ENCODE measurements at regions not wholly inside any gene's neighbourhood (a gene's known extent, or its start where the extent isn't known, plus 50 kb on each side); places are given as distances from the start of the nearest gene placed in this dataset.

GRCh38 chr13:64471916-64472315 is 2758.2 kb downstream of the PCDH9 start:
- TF ChIP-seq NBN (IDR thresholded peaks at IDR 0.05) (no peak), RAD21 (IDR thresholded peaks at IDR 0.05; ENCODE audit: insufficient read depth, low read depth, low read length) (0 out of 2 replicates have a peak, but pooled peaks have one; percentile 22), TCF7 (IDR thresholded peaks at IDR 0.05; ENCODE audit: borderline replicate concordance) (no peak), SMC3 (IDR thresholded peaks at IDR 0.05; ENCODE audit: borderline replicate concordance, low read length) (peak; percentile 6; the same call in 1 of the 2 replicates)
- no peak for FAIRE-seq
- no peaks in the 10 kb centered on the region for H3K9me3 ChIP-seq (replicated peaks; ENCODE audit: control insufficient read depth, insufficient read depth, low read length)
- in situ Hi-C loops (cut with MboI) (no loop called here), intact Hi-C loops (cut with micrococcal nuclease; ENCODE audit: unreplicated experiment) (loop anchor here (5.0 kb wide), 1 partner anchor 1165 kb away; no protein-coding TSS in a partner anchor)
- ChIA-PET POLR2A (no interaction called here), CTCF (interaction anchor here (1.6 to 2.5 kb wide), 3 partner anchors 10 to 1166 kb away, joined by 3 to 22 read pairs (median 7); no protein-coding TSS in a partner anchor), SMC1A (ENCODE audit: uncharacterized antibody, unreplicated experiment) (interaction anchor here (1.0 to 3.1 kb wide), 4 partner anchors 14 to 1166 kb away, joined by 3 to 13 read pairs (median 4); no protein-coding TSS in a partner anchor), RAD21 (ENCODE audit: unreplicated experiment) (interaction anchor here (0.7 to 2.1 kb wide), 4 partner anchors 348 to 1169 kb away, joined by 3 to 14 read pairs (median 4); no protein-coding TSS in a partner anchor)
- no peaks in the 10 kb centered on the region for H3K4me1 ChIP-seq (ENCODE audit: control insufficient read depth, insufficient read depth, low read length)
- no peak overlapping the region for H3K4me3 ChIP-seq
- no peaks in the 10 kb centered on the region for H3K79me2 ChIP-seq (ENCODE audit: control insufficient read depth, insufficient read depth, low read length)
- BruUV-seq (replicated peaks): no TSS peak
- 10% methylated on average over 2 of the region's 2 CpGs for WGBS (ENCODE audit: insufficient coverage, insufficient replicate concordance, low lambda C conversion rate, missing lambda C conversion rate)
- H3K9ac ChIP-seq (ENCODE audit: control insufficient read depth, insufficient read depth, low read length): no peak overlapping the region
- H3K36me3 ChIP-seq (ENCODE audit: control insufficient read depth in 2 of 2, insufficient read depth in 2 of 2, low read length in 1 of 2): no peaks in the 10 kb centered on the region
- H3K27ac ChIP-seq (ENCODE audit: control insufficient read depth, insufficient read depth): no peak overlapping the region
- no peak overlapping the region for H2AFZ ChIP-seq (ENCODE audit: control insufficient read depth, low read depth, low read length)
- no peaks in the 10 kb centered on the region for H3K27me3 ChIP-seq (replicated peaks in 1 of 2; ENCODE audit: control insufficient read depth in 2 of 2, insufficient read depth in 2 of 2, low read length in 1 of 2)
- peak; percentile 56; the same call in 2 of the 3 replicates for ATAC-seq
- DNase-seq (ENCODE audit: low read depth, low spot score): no peak
- no peak overlapping the region for H3K4me2 ChIP-seq (ENCODE audit: control insufficient read depth, insufficient read depth)
- no peaks in the 10 kb centered on the region for H4K20me1 ChIP-seq (ENCODE audit: control insufficient read depth, insufficient read depth)

DNA sequence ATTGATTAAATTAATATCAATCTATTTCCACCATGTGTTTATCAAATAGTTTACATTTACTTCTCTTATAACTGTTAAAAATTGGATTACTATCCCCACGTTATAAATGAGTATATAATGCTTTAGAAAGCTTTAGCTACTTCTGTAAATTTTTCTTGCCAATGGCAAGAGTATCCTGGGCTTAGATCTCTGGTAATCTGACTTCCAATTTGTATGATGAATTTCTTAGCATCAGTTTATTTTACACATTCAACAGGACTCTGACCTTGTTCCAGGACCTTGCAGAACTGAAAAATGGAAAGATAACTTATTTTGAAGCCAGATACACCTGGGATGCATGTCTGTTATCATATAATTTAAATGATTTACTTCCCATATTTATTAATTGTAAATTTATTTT is 2759.4 kb downstream of the PCDH9 start:
- intact Hi-C loops (cut with micrococcal nuclease; ENCODE audit: unreplicated experiment) (loop anchor here (5.0 kb wide), 1 partner anchor 1167 kb away; no protein-coding TSS in a partner anchor), in situ Hi-C loops (cut with MboI) (no loop called here)
- H3K4me2 ChIP-seq (ENCODE audit: control insufficient read depth, insufficient read depth): no peak overlapping the region
- 0% methylated on average over 1 of the region's 1 CpG for WGBS (ENCODE audit: insufficient coverage, insufficient replicate concordance, low lambda C conversion rate, missing lambda C conversion rate)
- no peaks in the 10 kb centered on the region for H3K27me3 ChIP-seq (replicated peaks in 1 of 2; ENCODE audit: control insufficient read depth in 2 of 2, insufficient read depth in 2 of 2, low read length in 1 of 2)
- no peak overlapping the region for H3K9ac ChIP-seq (ENCODE audit: control insufficient read depth, insufficient read depth, low read length)
- ChIA-PET SMC1A (ENCODE audit: uncharacterized antibody, unreplicated experiment) (interaction anchor here (1.3 to 3.1 kb wide), 2 partner anchors 17 to 1168 kb away, joined by 4 to 13 read pairs; no protein-coding TSS in a partner anchor), CTCF (interaction anchor here (2.5 kb wide), 1 partner anchor 1167 kb away, joined by 22 read pairs; no protein-coding TSS in a partner anchor), RAD21 (ENCODE audit: unreplicated experiment) (interaction anchor here (1.3 kb wide), 1 partner anchor 1048 kb away, joined by 3 read pairs; no protein-coding TSS in a partner anchor), POLR2A (no interaction called here)
- no peak overlapping the region for H2AFZ ChIP-seq (ENCODE audit: control insufficient read depth, low read depth, low read length)
- FAIRE-seq: no peak
- no peaks in the 10 kb centered on the region for H3K36me3 ChIP-seq (ENCODE audit: control insufficient read depth in 2 of 2, insufficient read depth in 2 of 2, low read length in 1 of 2)
- no peak overlapping the region for H3K27ac ChIP-seq (ENCODE audit: control insufficient read depth, insufficient read depth)
- no peaks in the 10 kb centered on the region for H3K9me3 ChIP-seq (replicated peaks; ENCODE audit: control insufficient read depth, insufficient read depth, low read length)
- H3K79me2 ChIP-seq (ENCODE audit: control insufficient read depth, insufficient read depth, low read length): no peaks in the 10 kb centered on the region
- H3K4me1 ChIP-seq (ENCODE audit: control insufficient read depth, insufficient read depth, low read length): no peaks in the 10 kb centered on the region
- no peak for DNase-seq (ENCODE audit: low read depth, low spot score)
- no peak for ATAC-seq
- no TSS peak for BruUV-seq (replicated peaks)
- H4K20me1 ChIP-seq (ENCODE audit: control insufficient read depth, insufficient read depth): no peaks in the 10 kb centered on the region
- no peak overlapping the region for H3K4me3 ChIP-seq
- TF ChIP-seq GATAD2B (conservative IDR thresholded peaks at IDR 0.05; ENCODE audit: low read depth) (no peak), BMI1 (IDR thresholded peaks at IDR 0.05; ENCODE audit: borderline replicate concordance) (no peak), CBX5 (IDR thresholded peaks at IDR 0.05; ENCODE audit: low read depth) (no peak), SMAD5 (IDR thresholded peaks at IDR 0.05; ENCODE audit: low read depth) (no peak), ESRRA (IDR thresholded peaks at IDR 0.05; ENCODE audit: low read length) (no peak), STAT1 (conservative IDR thresholded peaks at IDR 0.05) (no peak), KLF5 (IDR thresholded peaks at IDR 0.05; ENCODE audit: partially characterized antibody) (no peak), KAT2A (conservative IDR thresholded peaks at IDR 0.05; ENCODE audit: control insufficient read depth, low read depth, low read length) (no peak), IKZF2 (IDR thresholded peaks at IDR 0.05) (no peak), EED (IDR thresholded peaks at IDR 0.05; ENCODE audit: low read depth) (no peak), YY1 (IDR thresholded peaks at IDR 0.05; ENCODE audit: low read depth, low read length) (no peak), HCFC1 (IDR thresholded peaks at IDR 0.05; ENCODE audit: low read length) (no peak)
- TF ChIP-seq, protein P1, sequence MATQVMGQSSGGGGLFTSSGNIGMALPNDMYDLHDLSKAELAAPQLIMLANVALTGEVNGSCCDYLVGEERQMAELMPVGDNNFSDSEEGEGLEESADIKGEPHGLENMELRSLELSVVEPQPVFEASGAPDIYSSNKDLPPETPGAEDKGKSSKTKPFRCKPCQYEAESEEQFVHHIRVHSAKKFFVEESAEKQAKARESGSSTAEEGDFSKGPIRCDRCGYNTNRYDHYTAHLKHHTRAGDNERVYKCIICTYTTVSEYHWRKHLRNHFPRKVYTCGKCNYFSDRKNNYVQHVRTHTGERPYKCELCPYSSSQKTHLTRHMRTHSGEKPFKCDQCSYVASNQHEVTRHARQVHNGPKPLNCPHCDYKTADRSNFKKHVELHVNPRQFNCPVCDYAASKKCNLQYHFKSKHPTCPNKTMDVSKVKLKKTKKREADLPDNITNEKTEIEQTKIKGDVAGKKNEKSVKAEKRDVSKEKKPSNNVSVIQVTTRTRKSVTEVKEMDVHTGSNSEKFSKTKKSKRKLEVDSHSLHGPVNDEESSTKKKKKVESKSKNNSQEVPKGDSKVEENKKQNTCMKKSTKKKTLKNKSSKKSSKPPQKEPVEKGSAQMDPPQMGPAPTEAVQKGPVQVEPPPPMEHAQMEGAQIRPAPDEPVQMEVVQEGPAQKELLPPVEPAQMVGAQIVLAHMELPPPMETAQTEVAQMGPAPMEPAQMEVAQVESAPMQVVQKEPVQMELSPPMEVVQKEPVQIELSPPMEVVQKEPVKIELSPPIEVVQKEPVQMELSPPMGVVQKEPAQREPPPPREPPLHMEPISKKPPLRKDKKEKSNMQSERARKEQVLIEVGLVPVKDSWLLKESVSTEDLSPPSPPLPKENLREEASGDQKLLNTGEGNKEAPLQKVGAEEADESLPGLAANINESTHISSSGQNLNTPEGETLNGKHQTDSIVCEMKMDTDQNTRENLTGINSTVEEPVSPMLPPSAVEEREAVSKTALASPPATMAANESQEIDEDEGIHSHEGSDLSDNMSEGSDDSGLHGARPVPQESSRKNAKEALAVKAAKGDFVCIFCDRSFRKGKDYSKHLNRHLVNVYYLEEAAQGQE (IDR thresholded peaks at IDR 0.05; ENCODE audit: low read depth, low read length): no peak
